ENCODE measurements at regions not wholly inside any gene's neighbourhood (a gene's known extent, or its start where the extent isn't known, plus 50 kb on each side); places are given as distances from the start of the nearest gene placed in this dataset. TPM values are rescaled to one million over a fixed set of nuclear protein-coding genes. Genes with fewer than 3 reads are reported as not detected.
"Not testable (repeated sequence)": the region's sequence is repeated elsewhere in the genome, so short reads cannot be mapped to it uniquely, and the experiment has no call there.

- intact Hi-C loops (cut with micrococcal nuclease; ENCODE audit: unreplicated experiment): no loop called here
- TF ChIP-seq CTCF (IDR thresholded peaks at IDR 0.05) (no peak), TCF7L2 (IDR thresholded peaks at IDR 0.05; ENCODE audit: low read depth, low read length) (no peak)
- no peaks in the 10 kb centered on the region for H3K27me3 ChIP-seq (ENCODE audit: control insufficient read depth, insufficient read depth, low read length)
- H3K27ac ChIP-seq (ENCODE audit: low read length): no peak overlapping the region
- in situ Hi-C loops (cut with HindIII; ENCODE audit: low pct_unique_long_range_greater_than_20kb, low sequenced_read_pairs): no loop called here
- H3K36me3 ChIP-seq (ENCODE audit: control insufficient read depth, insufficient read depth, low read length): no peaks in the 10 kb centered on the region
- ATAC-seq (no peak), DNase-seq (ENCODE audit: low read depth, low spot score) (no peak)
- ChIA-PET POLR2A (interaction anchor here (0.6 kb wide), 1 partner anchor 71 kb away, joined by 12 read pairs; no protein-coding TSS in a partner anchor), CTCF (no interaction called here)
- H3K4me3 ChIP-seq (ENCODE audit: low read depth in 2 of 2, low read length in 2 of 2): no peak overlapping the region
- H3K9me3 ChIP-seq (ENCODE audit: control insufficient read depth, insufficient read depth, low read depth, low read length): no peaks in the 10 kb centered on the region
- no peaks in the 10 kb centered on the region for H3K4me1 ChIP-seq (ENCODE audit: control insufficient read depth, insufficient read depth, low read length)
- BruUV-seq (replicated peaks): no TSS peak
These were observed 71.7 kb upstream of the CDH2 start for GRCh38 chr18:28248653-28249052.

- CTCF ChIA-PET; in situ Hi-C loops (cut with HindIII; ENCODE audit: low pct_unique_long_range_greater_than_20kb, low sequenced_read_pairs); H3K27me3 ChIP-seq (ENCODE audit: control insufficient read depth, insufficient read depth, low read length); intact Hi-C loops (cut with micrococcal nuclease; ENCODE audit: unreplicated experiment); H3K4me3 ChIP-seq (ENCODE audit: low read depth in 2 of 2, low read length in 2 of 2); H3K9me3 ChIP-seq (ENCODE audit: control insufficient read depth, insufficient read depth, low read depth, low read length); ATAC-seq; H3K27ac ChIP-seq (ENCODE audit: low read length); BruUV-seq (replicated peaks); H3K4me1 ChIP-seq (ENCODE audit: control insufficient read depth, insufficient read depth, low read length); H3K36me3 ChIP-seq (ENCODE audit: control insufficient read depth, insufficient read depth, low read length); POLR2A ChIA-PET; DNase-seq (ENCODE audit: low read depth, low spot score): not testable (repeated sequence)
These were observed 63.7 kb upstream of the CDH2 start for GRCh38 chr18:28240626-28241025.

GRCh38 chr18:28236487-28236886 lies 59.6 kb upstream of the CDH2 start:
- ChIA-PET POLR2A (no interaction called here), CTCF (no interaction called here)
- Histone ChIP-seq H3K27ac (ENCODE audit: low read length) (no peak overlapping the region), H3K9me3 (ENCODE audit: control insufficient read depth, insufficient read depth, low read depth, low read length) (no peaks in the 10 kb centered on the region), H3K4me1 (ENCODE audit: control insufficient read depth, insufficient read depth, low read length) (no peaks in the 10 kb centered on the region), H3K27me3 (ENCODE audit: control insufficient read depth, insufficient read depth, low read length) (no peaks in the 10 kb centered on the region), H3K4me3 (ENCODE audit: low read depth in 2 of 2, low read length in 2 of 2) (no peak overlapping the region), H3K36me3 (ENCODE audit: control insufficient read depth, insufficient read depth, low read length) (no peaks in the 10 kb centered on the region)
- TF ChIP-seq TCF7L2 (IDR thresholded peaks at IDR 0.05; ENCODE audit: low read depth, low read length): no peak
- TF ChIP-seq CTCF (IDR thresholded peaks at IDR 0.05): no peak
- no peak for TF ChIP-seq SIN3A (IDR thresholded peaks at IDR 0.05; ENCODE audit: borderline replicate concordance, insufficient read depth, low read depth, low read length)
- TF ChIP-seq POLR2AphosphoS5 (IDR thresholded peaks at IDR 0.05; ENCODE audit: low read depth, low read length): no peak
- no peak for TF ChIP-seq REST (IDR thresholded peaks at IDR 0.05; ENCODE audit: insufficient read depth in 1 of 2, low read depth in 2 of 2, low read length in 1 of 2)
- BruUV-seq (replicated peaks): no TSS peak
- intact Hi-C loops (cut with micrococcal nuclease; ENCODE audit: unreplicated experiment) (no loop called here), in situ Hi-C loops (cut with HindIII; ENCODE audit: low pct_unique_long_range_greater_than_20kb, low sequenced_read_pairs) (no loop called here)
- ATAC-seq (no peak), DNase-seq (ENCODE audit: low read depth, low spot score) (no peak)

Small RNA genes in the stretch of these regions (microRNA-seq; reads per million reads assigned to microRNA genes)
- gene MIR302F (ENCODE audit: unreplicated experiment): not detected

Data from Panc1 (cell line).